CD4-positive, alpha-beta T cell (primary cell): ENCODE measurements at regions not wholly inside any gene's neighbourhood (a gene's known extent, or its start where the extent isn't known, plus 50 kb on each side); places are given as distances from the start of the nearest gene placed in this dataset.

Experiments
- ATAC-seq: fragments of 200-7000 bp; cut with Tn5 transposase; one replicate; pipeline ENCODE4 v1.10.0; 2022; ENCODE audit warnings: mild to moderate bottlenecking; ENCODE audit not compliant: poor library complexity
- CTCF ChIA-PET: fragments of 350-600 bp; sonication (Branson Sonifier 250); formaldehyde crosslinking; loops from one replicate; lab custom pipeline; 2021; ENCODE audit warnings: antibody characterized with exemption, inconsistent platforms; lab: Charles Lee
- POLR2A ChIA-PET: fragments of 350-600 bp; sonication (Branson Sonifier 250); formaldehyde crosslinking; loops from one replicate; lab custom pipeline; 2021; ENCODE audit warnings: antibody characterized with exemption, inconsistent platforms; lab: Charles Lee
- DNase-seq, 14 experiments: peaks; one replicate each; pipeline ENCODE4 v3.0.0-alpha.2; 2013 to 2020; ENCODE audit warnings: mixed read lengths in 2 of 14
- H3K27ac ChIP-seq, 2 donors: one replicate each; pipeline versions ENCODE4 v1.5.1 to v1.7.0; 2013; ENCODE audit warnings: low read length in 2 of 2, low read depth in 1 of 2, mild to moderate bottlenecking in 1 of 2
- H3K27me3 ChIP-seq, 2 experiments: 1 replicate in 1 of 2; 2 replicates in 1 of 2; pipeline versions ENCODE4 v1.6.1 to v1.7.0; 2013; ENCODE audit warnings: low read length in 2 of 2, control low read depth in 1 of 2, mild to moderate bottlenecking in 1 of 2, moderate library complexity in 1 of 2; ENCODE audit not compliant: insufficient read depth in 2 of 2, control insufficient read depth in 1 of 2
- H3K36me3 ChIP-seq: one replicate; pipeline ENCODE4 v1.6.1; 2013; ENCODE audit warnings: low read length, control low read depth; ENCODE audit not compliant: insufficient read depth
- H3K4me1 ChIP-seq: one replicate; pipeline ENCODE4 v1.6.1; 2013; ENCODE audit warnings: low read length, control low read depth; ENCODE audit not compliant: insufficient read depth
- H3K4me3 ChIP-seq: one replicate; pipeline ENCODE4 v1.5.1; 2013; ENCODE audit warnings: mild to moderate bottlenecking, low read length, moderate library complexity
- H3K9me3 ChIP-seq, 2 experiments: 1 replicate in 1 of 2; 2 replicates in 1 of 2; pipeline versions ENCODE4 v1.6.1 to v1.7.0; 2013; ENCODE audit warnings: low read length in 2 of 2, mild to moderate bottlenecking in 2 of 2, control low read depth in 1 of 2, moderate library complexity in 1 of 2; ENCODE audit not compliant: control insufficient read depth in 1 of 2, insufficient read depth in 1 of 2
- H3K27ac Mint-ChIP-seq: one replicate; pipeline ENCODE4 v1.8.0; 2020; ENCODE audit warnings: mixed read lengths
- H3K27me3 Mint-ChIP-seq: one replicate; pipeline ENCODE4 v1.8.0; 2021; ENCODE audit warnings: mixed read lengths
- H3K36me3 Mint-ChIP-seq: one replicate; pipeline ENCODE4 v1.8.0; 2021; ENCODE audit warnings: low read depth, mixed read lengths
- H3K4me1 Mint-ChIP-seq: one replicate; pipeline ENCODE4 v1.8.0; 2021; ENCODE audit warnings: low read depth, mixed read lengths
- H3K4me3 Mint-ChIP-seq: one replicate; pipeline ENCODE4 v1.8.0; 2020; ENCODE audit warnings: mild to moderate bottlenecking, mixed read lengths
- H3K9me3 Mint-ChIP-seq: one replicate; pipeline ENCODE4 v1.8.0; 2020; ENCODE audit warnings: mixed read lengths
- intact Hi-C, 2 experiments: fragments of 100-400 bp; cut with DNase I in 1 of 2; cut with micrococcal nuclease in 1 of 2; formaldehyde crosslinking; loops; one replicate each; pipeline versions ENCODE4 v1.15.1 to v1.9.0; 2023 to 2025; cut with DNase I, micrococcal nuclease
- TF ChIP-seq, protein P1 (sequence below): fragments of 200-600 bp; IDR thresholded peaks from one replicate; pipeline ENCODE4 v1.8.0; 2022; ENCODE audit warnings: antibody characterized with exemption, mild to moderate bottlenecking

DNA sequence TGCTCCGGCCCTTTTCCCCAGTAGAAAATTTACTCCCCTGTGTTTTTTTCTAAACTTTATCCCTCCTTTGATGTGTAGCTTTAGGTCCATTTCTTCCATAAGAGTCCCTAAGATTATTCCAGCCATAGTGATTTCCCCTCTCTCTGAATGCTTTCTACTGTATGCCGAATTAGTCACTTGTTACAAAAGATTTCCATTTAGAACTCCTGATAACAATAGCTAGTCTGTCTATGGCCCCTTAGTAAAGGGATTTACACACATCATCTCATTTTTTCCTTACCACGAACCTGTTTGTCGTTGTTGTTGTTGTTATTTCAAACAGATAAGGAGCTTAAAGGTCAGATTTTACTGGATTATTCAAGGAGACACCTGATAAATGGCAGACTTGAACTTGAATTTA, 256.1 kb downstream of the PAX3 start:
- Histone ChIP-seq H3K4me3 (no peak overlapping the region), H3K27me3 (no peaks in the 10 kb centered on the region), H3K9me3 (no peaks in the 10 kb centered on the region), H3K4me1 (no peaks in the 10 kb centered on the region), H3K27ac (no peak overlapping the region), H3K36me3 (no peaks in the 10 kb centered on the region)
- CTCF ChIA-PET = no interaction called here
- TF ChIP-seq, protein P1, sequence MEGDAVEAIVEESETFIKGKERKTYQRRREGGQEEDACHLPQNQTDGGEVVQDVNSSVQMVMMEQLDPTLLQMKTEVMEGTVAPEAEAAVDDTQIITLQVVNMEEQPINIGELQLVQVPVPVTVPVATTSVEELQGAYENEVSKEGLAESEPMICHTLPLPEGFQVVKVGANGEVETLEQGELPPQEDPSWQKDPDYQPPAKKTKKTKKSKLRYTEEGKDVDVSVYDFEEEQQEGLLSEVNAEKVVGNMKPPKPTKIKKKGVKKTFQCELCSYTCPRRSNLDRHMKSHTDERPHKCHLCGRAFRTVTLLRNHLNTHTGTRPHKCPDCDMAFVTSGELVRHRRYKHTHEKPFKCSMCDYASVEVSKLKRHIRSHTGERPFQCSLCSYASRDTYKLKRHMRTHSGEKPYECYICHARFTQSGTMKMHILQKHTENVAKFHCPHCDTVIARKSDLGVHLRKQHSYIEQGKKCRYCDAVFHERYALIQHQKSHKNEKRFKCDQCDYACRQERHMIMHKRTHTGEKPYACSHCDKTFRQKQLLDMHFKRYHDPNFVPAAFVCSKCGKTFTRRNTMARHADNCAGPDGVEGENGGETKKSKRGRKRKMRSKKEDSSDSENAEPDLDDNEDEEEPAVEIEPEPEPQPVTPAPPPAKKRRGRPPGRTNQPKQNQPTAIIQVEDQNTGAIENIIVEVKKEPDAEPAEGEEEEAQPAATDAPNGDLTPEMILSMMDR = no peak
- H3K27me3 Mint-ChIP-seq = peaks cover 5% of the 10 kb centered on the region
- H3K4me1 Mint-ChIP-seq = no peaks in the 10 kb centered on the region
- DNase-seq (no peak), ATAC-seq (no peak)
- POLR2A ChIA-PET = no interaction called here
- H3K27ac Mint-ChIP-seq = no peak overlapping the region
- H3K36me3 Mint-ChIP-seq = no peaks in the 10 kb centered on the region
- no peak overlapping the region for H3K4me3 Mint-ChIP-seq
- intact Hi-C loops = no loop called here
- H3K9me3 Mint-ChIP-seq = no peaks in the 10 kb centered on the region

DNA sequence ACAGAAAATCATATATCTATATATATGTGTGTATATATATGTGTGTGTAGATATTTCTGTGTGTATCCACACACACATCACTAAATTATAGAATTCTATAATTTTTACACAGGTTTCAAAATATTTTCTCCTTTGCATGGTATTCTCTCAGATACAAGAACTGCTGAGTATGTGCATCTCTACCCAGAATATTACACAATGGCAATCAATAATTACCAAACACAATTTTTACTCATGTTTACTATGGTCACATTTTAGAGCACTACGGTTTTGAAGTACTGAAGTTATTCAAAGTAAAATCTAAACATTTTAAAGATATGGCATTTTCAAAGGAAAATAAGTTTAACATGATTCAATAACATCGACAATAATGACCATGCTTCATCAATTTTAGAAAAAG, 258.5 kb downstream of the PAX3 start:
- TF ChIP-seq, protein P1 = no peak
- ChIA-PET POLR2A (interaction anchor here (0.6 kb wide), 1 partner anchor 17 kb away, joined by 3 read pairs; no protein-coding TSS in a partner anchor), CTCF (no interaction called here)
- Mint-ChIP-seq H3K27ac (no peak overlapping the region), H3K27me3 (no peaks in the 10 kb centered on the region), H3K4me1 (no peaks in the 10 kb centered on the region), H3K4me3 (no peak overlapping the region), H3K36me3 (no peaks in the 10 kb centered on the region), H3K9me3 (no peaks in the 10 kb centered on the region)
- Histone ChIP-seq H3K4me3 (no peak overlapping the region), H3K27me3 (no peaks in the 10 kb centered on the region), H3K9me3 (no peaks in the 10 kb centered on the region), H3K4me1 (no peaks in the 10 kb centered on the region), H3K36me3 (no peaks in the 10 kb centered on the region), H3K27ac (no peak overlapping the region)
- DNase-seq = no peak
- ATAC-seq = no peak
- intact Hi-C loops = no loop called here

DNA sequence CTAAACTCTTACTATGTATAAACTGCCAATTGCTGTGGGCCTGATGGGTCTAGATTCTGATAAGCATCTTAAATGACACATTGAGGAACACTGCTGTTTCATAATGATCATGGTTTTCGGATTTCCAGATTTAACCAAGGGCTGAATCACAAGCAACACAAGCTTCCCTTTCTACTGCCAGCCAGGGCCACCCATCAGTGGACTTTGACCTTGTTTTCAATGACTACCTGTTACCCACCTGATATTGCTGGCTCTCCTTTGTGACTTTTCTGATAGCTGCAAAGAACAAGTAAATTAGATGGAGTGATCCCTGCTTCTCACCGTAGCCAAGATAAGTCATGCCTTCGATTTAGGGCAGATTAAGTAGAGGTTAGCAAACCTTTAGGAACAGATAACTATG, 259.0 kb downstream of the PAX3 start:
- Mint-ChIP-seq H3K4me3 (no peak overlapping the region), H3K4me1 (no peaks in the 10 kb centered on the region), H3K9me3 (no peaks in the 10 kb centered on the region), H3K27me3 (no peaks in the 10 kb centered on the region), H3K27ac (no peak overlapping the region), H3K36me3 (no peaks in the 10 kb centered on the region)
- H3K27me3 ChIP-seq = no peaks in the 10 kb centered on the region
- no peak overlapping the region for H3K27ac ChIP-seq
- no peaks in the 10 kb centered on the region for H3K36me3 ChIP-seq
- ChIA-PET CTCF (interaction anchor here (0.7 kb wide), 1 partner anchor 17 kb away, joined by 3 read pairs; no protein-coding TSS in a partner anchor), POLR2A (interaction anchor here (0.6 kb wide), 1 partner anchor 16 kb away, joined by 3 read pairs; no protein-coding TSS in a partner anchor)
- no peaks in the 10 kb centered on the region for H3K9me3 ChIP-seq
- TF ChIP-seq, protein P1 = no peak
- no peaks in the 10 kb centered on the region for H3K4me1 ChIP-seq
- no peak overlapping the region for H3K4me3 ChIP-seq
- intact Hi-C loops = no loop called here
- ATAC-seq = no peak
- no peak for DNase-seq
